Right lobe of liver (tissue), 6 donors: ENCODE measurements at regions not wholly inside any gene's neighbourhood (a gene's known extent, or its start where the extent isn't known, plus 50 kb on each side); places are given as distances from the start of the nearest gene placed in this dataset.

ENCODE experiments used
- ATAC-seq, 4 donors: fragments of 200-7000 bp; cut with Tn5 transposase; one replicate each; pipeline ENCODE4 v1.9.1; 2020; ENCODE audit warnings: mild to moderate bottlenecking in 4 of 4, moderate library complexity in 4 of 4
- DNase-seq, 3 donors: peaks; one replicate each; pipeline ENCODE4 v3.0.0-alpha.2; 2020
- H3K27ac ChIP-seq, 3 donors: fragments of 200-600 bp; one replicate each; pipeline ENCODE4 v1.8.0; 2022
- H3K27me3 ChIP-seq, 2 donors: fragments of 200-600 bp; one replicate each; pipeline ENCODE4 v1.8.0; 2022
- H3K36me3 ChIP-seq, 4 donors: fragments of 200-600 bp; sonication (generic) in 1 of 4; one replicate each; pipeline versions ENCODE4 v1.5.1 to v1.8.0; 2017 to 2022; ENCODE audit warnings: control low read depth in 1 of 4
- H3K4me1 ChIP-seq, 4 donors: fragments of 200-600 bp; sonication (generic) in 1 of 4; one replicate each; pipeline versions ENCODE4 v1.5.1 to v1.8.0; 2017 to 2022; ENCODE audit warnings: control low read depth in 1 of 4
- H3K4me3 ChIP-seq, 3 donors: fragments of 200-600 bp; one replicate each; pipeline ENCODE4 v1.8.0; 2022
- H3K9me3 ChIP-seq, 4 donors: fragments of 200-600 bp; sonication (generic) in 1 of 4; one replicate each; pipeline versions ENCODE4 v1.5.1 to v1.8.0; 2017 to 2022; ENCODE audit warnings: control low read depth in 1 of 4
- CTCF ChIP-seq, 4 donors: fragments of 200-600 bp in 3 of 4; fragments of 450-650 bp in 1 of 4; IDR thresholded peaks; one replicate each; pipeline versions ENCODE4 v1.5.1 to v1.8.0; 2016 to 2022; ENCODE audit warnings: antibody characterized with exemption in 4 of 4, mild to moderate bottlenecking in 2 of 4
- POLR2A ChIP-seq: fragments of 450-650 bp; IDR thresholded peaks from one replicate; pipeline ENCODE4 v1.6.1; 2017; ENCODE audit warnings: antibody characterized with exemption, mild to moderate bottlenecking
- WGBS: methylation state at CpG from one replicate; pipeline ENCODE4 v1.1.6; 2018; ENCODE audit warnings: low coverage, low lambda C conversion rate; ENCODE audit not compliant: insufficient coverage; ENCODE audit errors: missing lambda C conversion rate; 5-methylcytosine and 5-hydroxymethylcytosine counted together
- intact Hi-C, 2 donors: fragments of 100-400 bp; cut with DNase I; formaldehyde crosslinking; loops; one replicate each; pipeline versions ENCODE4 v1.11.2 to v1.14.1; 2022
- donor health status: DM: no; HTN: yes; CAD: no.
- donor health status: DM: no; HTN: no; CAD: no.
- donor health status: DM: no; HTN: no; CAD: no.
- donor health status: DM: no; HTN: yes; CAD: no.
- donor health status: DM: no; HTN: yes; CAD: no.

DNA sequence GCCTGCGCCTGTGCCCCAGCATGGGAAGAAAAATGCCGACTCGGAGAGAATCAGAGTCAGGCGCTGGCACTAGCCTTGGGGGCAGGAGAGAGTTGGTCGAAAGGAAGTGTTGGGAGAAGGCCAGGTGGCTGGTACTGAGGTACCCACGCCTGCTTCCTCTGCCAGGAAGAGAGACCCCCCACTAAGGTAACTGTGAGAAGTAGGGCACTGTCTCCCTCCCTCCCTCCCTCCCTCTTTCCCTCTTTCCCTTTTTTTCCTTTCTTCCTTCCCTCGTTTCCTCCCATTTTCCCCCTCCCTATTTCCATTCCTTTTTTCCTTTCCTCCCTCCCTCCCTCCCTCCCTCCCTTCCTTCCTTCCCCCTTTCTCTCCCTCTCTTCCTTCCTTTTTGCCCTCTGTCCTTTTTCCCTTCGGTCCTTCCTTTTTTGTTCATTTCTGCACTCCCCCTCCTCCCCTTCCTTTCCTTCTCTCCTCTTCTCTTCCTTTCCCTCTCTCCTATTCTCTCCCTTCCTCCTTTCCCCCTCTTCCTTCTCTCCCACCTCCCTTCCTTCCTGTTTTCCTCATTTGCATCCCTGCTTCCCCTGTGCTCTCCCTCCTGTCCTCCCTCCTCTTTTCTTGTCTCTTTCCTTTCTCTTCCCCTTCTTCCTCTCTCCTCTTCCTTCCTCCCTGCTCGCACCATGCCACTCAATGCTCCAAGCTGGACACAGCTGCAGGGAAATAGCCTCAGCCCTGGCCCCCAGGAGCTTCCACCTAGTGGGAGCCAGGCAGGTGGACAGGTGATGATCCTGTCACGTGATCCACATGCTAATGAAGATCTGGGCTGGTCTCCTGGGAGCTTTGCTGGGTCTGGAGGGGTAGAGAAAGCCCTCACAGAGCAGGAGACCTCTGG lies 148.0 kb downstream of the DHX35 start:
- H3K9me3 ChIP-seq = no peaks in the 10 kb centered on the region
- WGBS = 20% methylated on average over 6 of the region's 10 CpGs
- ATAC-seq = no peak
- intact Hi-C loops = no loop called here
- H3K27ac ChIP-seq = no peak overlapping the region
- DNase-seq = no peak
- no peaks in the 10 kb centered on the region for H3K27me3 ChIP-seq
- H3K4me1 ChIP-seq = no peaks in the 10 kb centered on the region
- H3K4me3 ChIP-seq = no peak overlapping the region
- no peak for TF ChIP-seq CTCF (IDR thresholded peaks at IDR 0.05)
- no peak for TF ChIP-seq POLR2A
- H3K36me3 ChIP-seq = no peaks in the 10 kb centered on the region

GRCh38 chr20:39108746-39109145 lies 146.6 kb downstream of the DHX35 start:
- intact Hi-C loops = no loop called here
- H3K4me3 ChIP-seq = no peak overlapping the region

DNA sequence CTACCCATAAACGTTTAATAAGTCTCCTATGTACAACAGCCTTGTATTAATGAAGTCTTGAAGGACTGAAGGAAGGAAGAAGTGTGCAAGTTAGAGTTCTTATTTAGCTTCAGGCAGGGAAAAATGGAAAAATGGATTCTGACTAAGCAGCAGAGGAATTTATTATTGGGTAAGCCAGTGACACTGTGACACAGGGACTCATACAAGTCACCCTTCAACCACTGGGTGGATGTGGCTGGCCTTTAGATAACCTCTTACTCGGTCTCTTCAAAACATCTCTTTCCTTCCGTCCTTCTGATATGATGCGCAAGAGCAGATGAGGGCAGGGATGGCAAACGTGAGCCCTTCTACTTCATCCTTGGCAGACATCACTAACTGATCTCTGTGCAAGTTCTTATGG lies 145.6 kb downstream of the DHX35 start:
- Histone ChIP-seq H3K4me1 (no peaks in the 10 kb centered on the region), H3K9me3 (no peaks in the 10 kb centered on the region), H3K4me3 (no peak overlapping the region), H3K36me3 (no peaks in the 10 kb centered on the region), H3K27me3 (no peaks in the 10 kb centered on the region), H3K27ac (no peak overlapping the region)
- intact Hi-C loops = no loop called here
- no peak for DNase-seq
- ATAC-seq = no peak
- TF ChIP-seq CTCF (IDR thresholded peaks at IDR 0.05) (no peak), POLR2A (no peak)
- 46% methylated on average over 5 of the region's 5 CpGs for WGBS

More at GRCh38 chr20:39108746-39109145, 146.6 kb downstream of the DHX35 start:
- H3K36me3 ChIP-seq = no peaks in the 10 kb centered on the region
- H3K27me3 ChIP-seq = no peaks in the 10 kb centered on the region
- no peak overlapping the region for H3K27ac ChIP-seq
- no peaks in the 10 kb centered on the region for H3K4me1 ChIP-seq
- 32% methylated on average over 5 of the region's 5 CpGs for WGBS
- no peaks in the 10 kb centered on the region for H3K9me3 ChIP-seq
- TF ChIP-seq POLR2A (no peak), CTCF (IDR thresholded peaks at IDR 0.05) (no peak)
- DNase-seq (no peak), ATAC-seq (peak in 1 of 4 donors; percentile 32)

GRCh38 chr20:39106791-39107190 lies 144.6 kb downstream of the DHX35 start:
- no peak for DNase-seq
- Histone ChIP-seq H3K27ac (no peak overlapping the region), H3K9me3 (no peaks in the 10 kb centered on the region), H3K4me3 (no peak overlapping the region), H3K36me3 (no peaks in the 10 kb centered on the region), H3K4me1 (no peaks in the 10 kb centered on the region), H3K27me3 (no peaks in the 10 kb centered on the region)
- no CpG with 5 or more reads among the region's 3 CpGs for WGBS
- intact Hi-C loops = no loop called here
- TF ChIP-seq POLR2A (no peak), CTCF (IDR thresholded peaks at IDR 0.05) (no peak)
- ATAC-seq = no peak
